SK-N-SH treated with all-trans-retinoic acid at 6 μM for 48 hours (cell line): ENCODE measurements at regions not wholly inside any gene's neighbourhood (a gene's known extent, or its start where the extent isn't known, plus 50 kb on each side); places are given as distances from the start of the nearest gene placed in this dataset.

Experiments
- PATZ1 ChIP-seq: fragments of 250-450 bp; sonication (Bioruptor Pico); IDR thresholded peaks from 2 replicates; pipeline ENCODE4 v1.8.0; 2020; ENCODE audit warnings: mild to moderate bottlenecking, moderate library complexity, borderline replicate concordance
- POU6F1 ChIP-seq: fragments of 250-450 bp; sonication (Bioruptor Pico); IDR thresholded peaks from 2 replicates; pipeline ENCODE4 v1.8.0; 2021; ENCODE audit warnings: low read depth, mild to moderate bottlenecking, moderate library complexity, borderline replicate concordance
- ZFP30 ChIP-seq: fragments of 450-650 bp; formaldehyde crosslinking; IDR thresholded peaks from 2 replicates; pipeline ENCODE4 v1.5.0; 2022; ENCODE audit warnings: mild to moderate bottlenecking, moderate library complexity

- TF ChIP-seq POU6F1 (no peak), ZFP30 (CRISPR knock-in tag) (no peak), PATZ1 (CRISPR knock-in tag) (no peak)
These were observed 666.6 kb downstream of the CDH11 start for GRCh38 chr16:64455275-64455674.
